WTC11 (cell line): ENCODE measurements at regions not wholly inside any gene's neighbourhood (a gene's known extent, or its start where the extent isn't known, plus 50 kb on each side); places are given as distances from the start of the nearest gene placed in this dataset.

Experiments
- ATAC-seq: fragments of 200-7000 bp; cut with Tn5 transposase; 2 replicates; pipeline ENCODE4 v1.10.0; 2021; ENCODE audit warnings: mild to moderate bottlenecking, moderate library complexity
- CTCF ChIA-PET: fragments of 300-600 bp; sonication (Branson Sonifier 250); formaldehyde crosslinking; loops from one replicate; lab custom pipeline; 2021; ENCODE audit warnings: antibody characterized with exemption; lab: Charles Lee
- POLR2A ChIA-PET: fragments of 350-600 bp; sonication (Branson Sonifier 250); formaldehyde crosslinking; loops from one replicate; lab custom pipeline; 2021; ENCODE audit warnings: antibody characterized with exemption; lab: Charles Lee
- DNase-seq: peaks from one replicate; pipeline ENCODE4 v3.0.0; 2021; ENCODE audit warnings: low spot score
- H3K27ac Mint-ChIP-seq: 2 replicates; pipeline ENCODE4 v1.8.0; 2021; ENCODE audit warnings: mixed read lengths
- H3K27me3 Mint-ChIP-seq: 2 replicates; pipeline ENCODE4 v1.8.0; 2021; ENCODE audit warnings: low read depth, mild to moderate bottlenecking, moderate library complexity, mixed read lengths
- H3K36me3 Mint-ChIP-seq: 2 replicates; pipeline ENCODE4 v1.8.0; 2021; ENCODE audit warnings: mixed read lengths
- H3K4me1 Mint-ChIP-seq: 2 replicates; pipeline ENCODE4 v1.8.0; 2022; ENCODE audit warnings: mixed read lengths
- H3K4me3 Mint-ChIP-seq: 2 replicates; pipeline ENCODE4 v1.8.0; 2021; ENCODE audit warnings: mild to moderate bottlenecking, moderate library complexity, mixed read lengths
- H3K9me3 Mint-ChIP-seq: 2 replicates; pipeline ENCODE4 v1.8.0; 2021; ENCODE audit warnings: mixed read lengths
- CBFB ChIP-seq: sonication (generic); formaldehyde crosslinking; IDR thresholded peaks from 2 replicates; pipeline ENCODE4 v1.8.1; 2022; ENCODE audit warnings: mild to moderate bottlenecking, low read depth, missing genetic modification reagents
- FOXJ3 ChIP-seq: sonication (generic); formaldehyde crosslinking; IDR thresholded peaks from 2 replicates; pipeline ENCODE4 v1.9.0; 2021; ENCODE audit warnings: missing genetic modification reagents, mild to moderate bottlenecking, borderline replicate concordance
- FOXK1 ChIP-seq: sonication (generic); formaldehyde crosslinking; IDR thresholded peaks from 2 replicates; pipeline ENCODE4 v1.8.0; 2022; ENCODE audit warnings: mild to moderate bottlenecking, moderate library complexity, missing genetic modification reagents
- GABPB1 ChIP-seq: sonication (generic); formaldehyde crosslinking; IDR thresholded peaks from 2 replicates; pipeline ENCODE4 v1.8.1; 2023; ENCODE audit warnings: mild to moderate bottlenecking, missing genetic modification reagents
- HMGA2 ChIP-seq: fragments of 250-450 bp; sonication (Bioruptor Pico); IDR thresholded peaks from 2 replicates; pipeline ENCODE4 v1.4.0; 2021; ENCODE audit warnings: mild to moderate bottlenecking, moderate library complexity
- JAZF1 ChIP-seq: fragments of 250-450 bp; sonication (Bioruptor Pico); IDR thresholded peaks from 2 replicates; pipeline ENCODE4 v1.9.0; 2021; ENCODE audit warnings: moderate library complexity, mild to moderate bottlenecking, inconsistent platforms
- MXD4 ChIP-seq: fragments of 250-450 bp; sonication (Bioruptor Pico); IDR thresholded peaks from 2 replicates; pipeline ENCODE4 v1.8.0; 2021; ENCODE audit warnings: mild to moderate bottlenecking, moderate library complexity, borderline replicate concordance
- NR3C1 ChIP-seq: sonication (generic); formaldehyde crosslinking; conservative IDR thresholded peaks from 2 replicates; pipeline ENCODE4 v1.8.1; 2023; ENCODE audit warnings: low read depth, mild to moderate bottlenecking, missing genetic modification reagents
- PRRX2 ChIP-seq: fragments of 250-450 bp; sonication (Bioruptor Pico); IDR thresholded peaks from 2 replicates; pipeline ENCODE4 v1.8.0; 2021; ENCODE audit warnings: mild to moderate bottlenecking
- TCF7 ChIP-seq: sonication (generic); formaldehyde crosslinking; IDR thresholded peaks from 2 replicates; pipeline ENCODE4 v1.8.0; 2022; ENCODE audit warnings: mild to moderate bottlenecking, low read depth, missing genetic modification reagents, moderate library complexity
- ZBTB21 ChIP-seq: sonication (generic); formaldehyde crosslinking; IDR thresholded peaks from 2 replicates; pipeline ENCODE4 v1.8.1; 2023; ENCODE audit warnings: mild to moderate bottlenecking, missing genetic modification reagents, borderline replicate concordance
- TF ChIP-seq, protein P1 (sequence below): sonication (generic); formaldehyde crosslinking; IDR thresholded peaks from 2 replicates; pipeline ENCODE4 v1.8.1; 2022; ENCODE audit warnings: low read depth, mild to moderate bottlenecking, moderate library complexity, missing genetic modification reagents, borderline replicate concordance
- TF ChIP-seq, protein P2 (sequence below): sonication (generic); formaldehyde crosslinking; IDR thresholded peaks from 2 replicates; pipeline ENCODE4 v1.8.0; 2023; ENCODE audit warnings: mild to moderate bottlenecking, missing genetic modification reagents
- TF ChIP-seq, protein P3 (sequence below): sonication (generic); formaldehyde crosslinking; IDR thresholded peaks from 2 replicates; pipeline ENCODE4 v1.8.0; 2023; ENCODE audit warnings: missing genetic modification reagents, mild to moderate bottlenecking, borderline replicate concordance
- TF ChIP-seq, protein P4 (sequence below): fragments of 250-450 bp; sonication (Bioruptor Pico); IDR thresholded peaks from 2 replicates; pipeline ENCODE4 v1.9.0; 2021; ENCODE audit warnings: mild to moderate bottlenecking, borderline replicate concordance
- TF ChIP-seq, protein P5 (sequence below): sonication (generic); formaldehyde crosslinking; IDR thresholded peaks from 2 replicates; pipeline ENCODE4 v1.8.0; 2022; ENCODE audit warnings: mild to moderate bottlenecking, missing genetic modification reagents
- TF ChIP-seq, protein P6 (sequence below): sonication (generic); formaldehyde crosslinking; IDR thresholded peaks from 2 replicates; pipeline ENCODE4 v1.8.1; 2022; ENCODE audit warnings: low read depth, missing genetic modification reagents, borderline replicate concordance

DNA sequence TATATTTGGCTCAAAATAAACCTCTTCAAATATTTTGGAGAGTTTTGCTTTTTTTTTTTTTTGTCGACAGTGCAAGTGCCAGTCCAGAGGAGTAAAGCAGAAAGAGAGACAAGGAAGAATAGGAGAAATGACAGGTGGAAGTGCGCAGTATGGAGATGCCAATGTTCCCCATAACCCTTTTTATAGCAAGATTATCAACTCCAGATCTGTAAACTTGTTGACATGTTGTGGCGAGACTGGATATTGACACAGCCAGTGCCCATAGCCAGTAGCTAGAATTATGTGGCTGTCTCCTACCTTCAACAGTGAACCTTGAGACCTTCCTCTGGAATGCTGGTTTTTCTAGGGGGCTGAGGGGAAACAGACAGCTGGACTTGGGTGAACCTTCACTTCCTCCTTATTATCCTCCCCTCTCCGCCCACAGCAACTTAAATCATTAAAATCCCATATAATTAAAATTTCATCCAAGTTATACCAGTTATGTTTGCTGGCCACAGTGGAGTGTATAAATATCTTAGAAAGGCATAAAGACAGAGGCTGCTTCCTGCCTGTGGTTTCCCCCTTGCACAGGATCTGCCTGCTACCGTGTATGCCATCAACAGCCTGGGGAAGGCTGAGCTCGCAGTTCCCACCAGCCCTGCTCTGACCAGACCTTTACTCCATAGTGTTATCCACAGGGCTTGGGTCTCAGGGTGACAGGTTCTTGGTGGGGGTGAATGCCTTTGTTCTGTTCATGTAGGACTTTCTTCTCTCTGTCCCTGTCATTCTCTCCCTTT, 112.3 kb upstream of the ANKH start:
- TF ChIP-seq, protein P1, sequence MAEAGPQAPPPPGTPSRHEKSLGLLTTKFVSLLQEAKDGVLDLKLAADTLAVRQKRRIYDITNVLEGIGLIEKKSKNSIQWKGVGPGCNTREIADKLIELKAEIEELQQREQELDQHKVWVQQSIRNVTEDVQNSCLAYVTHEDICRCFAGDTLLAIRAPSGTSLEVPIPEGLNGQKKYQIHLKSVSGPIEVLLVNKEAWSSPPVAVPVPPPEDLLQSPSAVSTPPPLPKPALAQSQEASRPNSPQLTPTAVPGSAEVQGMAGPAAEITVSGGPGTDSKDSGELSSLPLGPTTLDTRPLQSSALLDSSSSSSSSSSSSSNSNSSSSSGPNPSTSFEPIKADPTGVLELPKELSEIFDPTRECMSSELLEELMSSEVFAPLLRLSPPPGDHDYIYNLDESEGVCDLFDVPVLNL (CRISPR knock-in tag) = no peak
- no peak for TF ChIP-seq MXD4
- no peak for TF ChIP-seq PRRX2
- TF ChIP-seq ZBTB21 (CRISPR knock-in tag) = no peak
- TF ChIP-seq GABPB1 (CRISPR knock-in tag) = no peak
- no peak for TF ChIP-seq JAZF1 (CRISPR knock-in tag)
- TF ChIP-seq, protein P2, sequence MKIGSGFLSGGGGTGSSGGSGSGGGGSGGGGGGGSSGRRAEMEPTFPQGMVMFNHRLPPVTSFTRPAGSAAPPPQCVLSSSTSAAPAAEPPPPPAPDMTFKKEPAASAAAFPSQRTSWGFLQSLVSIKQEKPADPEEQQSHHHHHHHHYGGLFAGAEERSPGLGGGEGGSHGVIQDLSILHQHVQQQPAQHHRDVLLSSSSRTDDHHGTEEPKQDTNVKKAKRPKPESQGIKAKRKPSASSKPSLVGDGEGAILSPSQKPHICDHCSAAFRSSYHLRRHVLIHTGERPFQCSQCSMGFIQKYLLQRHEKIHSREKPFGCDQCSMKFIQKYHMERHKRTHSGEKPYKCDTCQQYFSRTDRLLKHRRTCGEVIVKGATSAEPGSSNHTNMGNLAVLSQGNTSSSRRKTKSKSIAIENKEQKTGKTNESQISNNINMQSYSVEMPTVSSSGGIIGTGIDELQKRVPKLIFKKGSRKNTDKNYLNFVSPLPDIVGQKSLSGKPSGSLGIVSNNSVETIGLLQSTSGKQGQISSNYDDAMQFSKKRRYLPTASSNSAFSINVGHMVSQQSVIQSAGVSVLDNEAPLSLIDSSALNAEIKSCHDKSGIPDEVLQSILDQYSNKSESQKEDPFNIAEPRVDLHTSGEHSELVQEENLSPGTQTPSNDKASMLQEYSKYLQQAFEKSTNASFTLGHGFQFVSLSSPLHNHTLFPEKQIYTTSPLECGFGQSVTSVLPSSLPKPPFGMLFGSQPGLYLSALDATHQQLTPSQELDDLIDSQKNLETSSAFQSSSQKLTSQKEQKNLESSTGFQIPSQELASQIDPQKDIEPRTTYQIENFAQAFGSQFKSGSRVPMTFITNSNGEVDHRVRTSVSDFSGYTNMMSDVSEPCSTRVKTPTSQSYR (CRISPR knock-in tag) = no peak
- TF ChIP-seq, protein P3, sequence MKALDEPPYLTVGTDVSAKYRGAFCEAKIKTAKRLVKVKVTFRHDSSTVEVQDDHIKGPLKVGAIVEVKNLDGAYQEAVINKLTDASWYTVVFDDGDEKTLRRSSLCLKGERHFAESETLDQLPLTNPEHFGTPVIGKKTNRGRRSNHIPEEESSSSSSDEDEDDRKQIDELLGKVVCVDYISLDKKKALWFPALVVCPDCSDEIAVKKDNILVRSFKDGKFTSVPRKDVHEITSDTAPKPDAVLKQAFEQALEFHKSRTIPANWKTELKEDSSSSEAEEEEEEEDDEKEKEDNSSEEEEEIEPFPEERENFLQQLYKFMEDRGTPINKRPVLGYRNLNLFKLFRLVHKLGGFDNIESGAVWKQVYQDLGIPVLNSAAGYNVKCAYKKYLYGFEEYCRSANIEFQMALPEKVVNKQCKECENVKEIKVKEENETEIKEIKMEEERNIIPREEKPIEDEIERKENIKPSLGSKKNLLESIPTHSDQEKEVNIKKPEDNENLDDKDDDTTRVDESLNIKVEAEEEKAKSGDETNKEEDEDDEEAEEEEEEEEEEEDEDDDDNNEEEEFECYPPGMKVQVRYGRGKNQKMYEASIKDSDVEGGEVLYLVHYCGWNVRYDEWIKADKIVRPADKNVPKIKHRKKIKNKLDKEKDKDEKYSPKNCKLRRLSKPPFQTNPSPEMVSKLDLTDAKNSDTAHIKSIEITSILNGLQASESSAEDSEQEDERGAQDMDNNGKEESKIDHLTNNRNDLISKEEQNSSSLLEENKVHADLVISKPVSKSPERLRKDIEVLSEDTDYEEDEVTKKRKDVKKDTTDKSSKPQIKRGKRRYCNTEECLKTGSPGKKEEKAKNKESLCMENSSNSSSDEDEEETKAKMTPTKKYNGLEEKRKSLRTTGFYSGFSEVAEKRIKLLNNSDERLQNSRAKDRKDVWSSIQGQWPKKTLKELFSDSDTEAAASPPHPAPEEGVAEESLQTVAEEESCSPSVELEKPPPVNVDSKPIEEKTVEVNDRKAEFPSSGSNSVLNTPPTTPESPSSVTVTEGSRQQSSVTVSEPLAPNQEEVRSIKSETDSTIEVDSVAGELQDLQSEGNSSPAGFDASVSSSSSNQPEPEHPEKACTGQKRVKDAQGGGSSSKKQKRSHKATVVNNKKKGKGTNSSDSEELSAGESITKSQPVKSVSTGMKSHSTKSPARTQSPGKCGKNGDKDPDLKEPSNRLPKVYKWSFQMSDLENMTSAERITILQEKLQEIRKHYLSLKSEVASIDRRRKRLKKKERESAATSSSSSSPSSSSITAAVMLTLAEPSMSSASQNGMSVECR (CRISPR knock-in tag) = no peak
- TF ChIP-seq CBFB = no peak
- TF ChIP-seq, protein P4, sequence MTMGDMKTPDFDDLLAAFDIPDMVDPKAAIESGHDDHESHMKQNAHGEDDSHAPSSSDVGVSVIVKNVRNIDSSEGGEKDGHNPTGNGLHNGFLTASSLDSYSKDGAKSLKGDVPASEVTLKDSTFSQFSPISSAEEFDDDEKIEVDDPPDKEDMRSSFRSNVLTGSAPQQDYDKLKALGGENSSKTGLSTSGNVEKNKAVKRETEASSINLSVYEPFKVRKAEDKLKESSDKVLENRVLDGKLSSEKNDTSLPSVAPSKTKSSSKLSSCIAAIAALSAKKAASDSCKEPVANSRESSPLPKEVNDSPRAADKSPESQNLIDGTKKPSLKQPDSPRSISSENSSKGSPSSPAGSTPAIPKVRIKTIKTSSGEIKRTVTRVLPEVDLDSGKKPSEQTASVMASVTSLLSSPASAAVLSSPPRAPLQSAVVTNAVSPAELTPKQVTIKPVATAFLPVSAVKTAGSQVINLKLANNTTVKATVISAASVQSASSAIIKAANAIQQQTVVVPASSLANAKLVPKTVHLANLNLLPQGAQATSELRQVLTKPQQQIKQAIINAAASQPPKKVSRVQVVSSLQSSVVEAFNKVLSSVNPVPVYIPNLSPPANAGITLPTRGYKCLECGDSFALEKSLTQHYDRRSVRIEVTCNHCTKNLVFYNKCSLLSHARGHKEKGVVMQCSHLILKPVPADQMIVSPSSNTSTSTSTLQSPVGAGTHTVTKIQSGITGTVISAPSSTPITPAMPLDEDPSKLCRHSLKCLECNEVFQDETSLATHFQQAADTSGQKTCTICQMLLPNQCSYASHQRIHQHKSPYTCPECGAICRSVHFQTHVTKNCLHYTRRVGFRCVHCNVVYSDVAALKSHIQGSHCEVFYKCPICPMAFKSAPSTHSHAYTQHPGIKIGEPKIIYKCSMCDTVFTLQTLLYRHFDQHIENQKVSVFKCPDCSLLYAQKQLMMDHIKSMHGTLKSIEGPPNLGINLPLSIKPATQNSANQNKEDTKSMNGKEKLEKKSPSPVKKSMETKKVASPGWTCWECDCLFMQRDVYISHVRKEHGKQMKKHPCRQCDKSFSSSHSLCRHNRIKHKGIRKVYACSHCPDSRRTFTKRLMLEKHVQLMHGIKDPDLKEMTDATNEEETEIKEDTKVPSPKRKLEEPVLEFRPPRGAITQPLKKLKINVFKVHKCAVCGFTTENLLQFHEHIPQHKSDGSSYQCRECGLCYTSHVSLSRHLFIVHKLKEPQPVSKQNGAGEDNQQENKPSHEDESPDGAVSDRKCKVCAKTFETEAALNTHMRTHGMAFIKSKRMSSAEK = no peak
- TF ChIP-seq HMGA2 (CRISPR knock-in tag) = no peak
- TF ChIP-seq FOXK1 = no peak
- TF ChIP-seq, protein P5, sequence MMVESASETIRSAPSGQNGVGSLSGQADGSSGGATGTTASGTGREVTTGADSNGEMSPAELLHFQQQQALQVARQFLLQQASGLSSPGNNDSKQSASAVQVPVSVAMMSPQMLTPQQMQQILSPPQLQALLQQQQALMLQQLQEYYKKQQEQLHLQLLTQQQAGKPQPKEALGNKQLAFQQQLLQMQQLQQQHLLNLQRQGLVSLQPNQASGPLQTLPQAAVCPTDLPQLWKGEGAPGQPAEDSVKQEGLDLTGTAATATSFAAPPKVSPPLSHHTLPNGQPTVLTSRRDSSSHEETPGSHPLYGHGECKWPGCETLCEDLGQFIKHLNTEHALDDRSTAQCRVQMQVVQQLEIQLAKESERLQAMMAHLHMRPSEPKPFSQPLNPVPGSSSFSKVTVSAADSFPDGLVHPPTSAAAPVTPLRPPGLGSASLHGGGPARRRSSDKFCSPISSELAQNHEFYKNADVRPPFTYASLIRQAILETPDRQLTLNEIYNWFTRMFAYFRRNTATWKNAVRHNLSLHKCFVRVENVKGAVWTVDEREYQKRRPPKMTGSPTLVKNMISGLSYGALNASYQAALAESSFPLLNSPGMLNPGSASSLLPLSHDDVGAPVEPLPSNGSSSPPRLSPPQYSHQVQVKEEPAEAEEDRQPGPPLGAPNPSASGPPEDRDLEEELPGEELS = no peak
- TF ChIP-seq TCF7 (CRISPR knock-in tag) = no peak
- TF ChIP-seq FOXJ3 (CRISPR knock-in tag) = no peak
- TF ChIP-seq, protein P6, sequence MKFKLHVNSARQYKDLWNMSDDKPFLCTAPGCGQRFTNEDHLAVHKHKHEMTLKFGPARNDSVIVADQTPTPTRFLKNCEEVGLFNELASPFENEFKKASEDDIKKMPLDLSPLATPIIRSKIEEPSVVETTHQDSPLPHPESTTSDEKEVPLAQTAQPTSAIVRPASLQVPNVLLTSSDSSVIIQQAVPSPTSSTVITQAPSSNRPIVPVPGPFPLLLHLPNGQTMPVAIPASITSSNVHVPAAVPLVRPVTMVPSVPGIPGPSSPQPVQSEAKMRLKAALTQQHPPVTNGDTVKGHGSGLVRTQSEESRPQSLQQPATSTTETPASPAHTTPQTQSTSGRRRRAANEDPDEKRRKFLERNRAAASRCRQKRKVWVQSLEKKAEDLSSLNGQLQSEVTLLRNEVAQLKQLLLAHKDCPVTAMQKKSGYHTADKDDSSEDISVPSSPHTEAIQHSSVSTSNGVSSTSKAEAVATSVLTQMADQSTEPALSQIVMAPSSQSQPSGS = no peak
- no peak for TF ChIP-seq NR3C1
- no peak for DNase-seq
- POLR2A ChIA-PET = no interaction called here
- CTCF ChIA-PET = no interaction called here
- no peaks in the 10 kb centered on the region for H3K4me1 Mint-ChIP-seq
- no peak for ATAC-seq
- H3K4me3 Mint-ChIP-seq = no peak overlapping the region
- peaks cover 35% of the 10 kb centered on the region for H3K9me3 Mint-ChIP-seq
- peaks cover 9% of the 10 kb centered on the region; the same call in 1 of the 2 replicates for H3K36me3 Mint-ChIP-seq
- no peaks in the 10 kb centered on the region for H3K27me3 Mint-ChIP-seq
- H3K27ac Mint-ChIP-seq = no peak overlapping the region
